ENCODE measurements at regions not wholly inside any gene's neighbourhood (a gene's known extent, or its start where the extent isn't known, plus 50 kb on each side); places are given as distances from the start of the nearest gene placed in this dataset.

- no peak for DNase-seq
- Mint-ChIP-seq H3K27me3 (ENCODE audit: unreplicated experiment) (peaks cover 4% of the 10 kb centered on the region), H3K9me3 (ENCODE audit: unreplicated experiment) (no peaks in the 10 kb centered on the region), H3K36me3 (ENCODE audit: unreplicated experiment) (no peaks in the 10 kb centered on the region), H3K4me1 (ENCODE audit: low read depth, unreplicated experiment) (no peaks in the 10 kb centered on the region), H3K4me3 (ENCODE audit: unreplicated experiment) (no peak overlapping the region), H3K27ac (ENCODE audit: unreplicated experiment) (no peak overlapping the region)
- TF ChIP-seq, protein P1, sequence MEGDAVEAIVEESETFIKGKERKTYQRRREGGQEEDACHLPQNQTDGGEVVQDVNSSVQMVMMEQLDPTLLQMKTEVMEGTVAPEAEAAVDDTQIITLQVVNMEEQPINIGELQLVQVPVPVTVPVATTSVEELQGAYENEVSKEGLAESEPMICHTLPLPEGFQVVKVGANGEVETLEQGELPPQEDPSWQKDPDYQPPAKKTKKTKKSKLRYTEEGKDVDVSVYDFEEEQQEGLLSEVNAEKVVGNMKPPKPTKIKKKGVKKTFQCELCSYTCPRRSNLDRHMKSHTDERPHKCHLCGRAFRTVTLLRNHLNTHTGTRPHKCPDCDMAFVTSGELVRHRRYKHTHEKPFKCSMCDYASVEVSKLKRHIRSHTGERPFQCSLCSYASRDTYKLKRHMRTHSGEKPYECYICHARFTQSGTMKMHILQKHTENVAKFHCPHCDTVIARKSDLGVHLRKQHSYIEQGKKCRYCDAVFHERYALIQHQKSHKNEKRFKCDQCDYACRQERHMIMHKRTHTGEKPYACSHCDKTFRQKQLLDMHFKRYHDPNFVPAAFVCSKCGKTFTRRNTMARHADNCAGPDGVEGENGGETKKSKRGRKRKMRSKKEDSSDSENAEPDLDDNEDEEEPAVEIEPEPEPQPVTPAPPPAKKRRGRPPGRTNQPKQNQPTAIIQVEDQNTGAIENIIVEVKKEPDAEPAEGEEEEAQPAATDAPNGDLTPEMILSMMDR (IDR thresholded peaks at IDR 0.05; ENCODE audit: partially characterized antibody, unreplicated experiment): no peak
Measured at GRCh38 chr6:40672087-40672486, 84.9 kb upstream of the LRFN2 start.

- Mint-ChIP-seq H3K27ac (ENCODE audit: unreplicated experiment) (no peak overlapping the region), H3K4me3 (ENCODE audit: unreplicated experiment) (no peak overlapping the region), H3K27me3 (ENCODE audit: unreplicated experiment) (peaks cover 5% of the 10 kb centered on the region), H3K4me1 (ENCODE audit: low read depth, unreplicated experiment) (no peaks in the 10 kb centered on the region), H3K9me3 (ENCODE audit: unreplicated experiment) (no peaks in the 10 kb centered on the region), H3K36me3 (ENCODE audit: unreplicated experiment) (no peaks in the 10 kb centered on the region)
- DNase-seq: no peak
- TF ChIP-seq, protein P1 (IDR thresholded peaks at IDR 0.05; ENCODE audit: partially characterized antibody, unreplicated experiment): no peak
Measured at GRCh38 chr6:40671694-40672050, 84.5 kb upstream of the LRFN2 start.

- DNase-seq: no peak
- TF ChIP-seq, protein P1 (IDR thresholded peaks at IDR 0.05; ENCODE audit: partially characterized antibody, unreplicated experiment): no peak
- H3K4me3 Mint-ChIP-seq (ENCODE audit: unreplicated experiment): no peak overlapping the region
- H3K9me3 Mint-ChIP-seq (ENCODE audit: unreplicated experiment): no peaks in the 10 kb centered on the region
- H3K27me3 Mint-ChIP-seq (ENCODE audit: unreplicated experiment): peaks cover 7% of the 10 kb centered on the region
- no peaks in the 10 kb centered on the region for H3K4me1 Mint-ChIP-seq (ENCODE audit: low read depth, unreplicated experiment)
- no peaks in the 10 kb centered on the region for H3K36me3 Mint-ChIP-seq (ENCODE audit: unreplicated experiment)
- H3K27ac Mint-ChIP-seq (ENCODE audit: unreplicated experiment): no peak overlapping the region
Measured at GRCh38 chr6:40671001-40671693, 84.0 kb upstream of the LRFN2 start.

DNA sequence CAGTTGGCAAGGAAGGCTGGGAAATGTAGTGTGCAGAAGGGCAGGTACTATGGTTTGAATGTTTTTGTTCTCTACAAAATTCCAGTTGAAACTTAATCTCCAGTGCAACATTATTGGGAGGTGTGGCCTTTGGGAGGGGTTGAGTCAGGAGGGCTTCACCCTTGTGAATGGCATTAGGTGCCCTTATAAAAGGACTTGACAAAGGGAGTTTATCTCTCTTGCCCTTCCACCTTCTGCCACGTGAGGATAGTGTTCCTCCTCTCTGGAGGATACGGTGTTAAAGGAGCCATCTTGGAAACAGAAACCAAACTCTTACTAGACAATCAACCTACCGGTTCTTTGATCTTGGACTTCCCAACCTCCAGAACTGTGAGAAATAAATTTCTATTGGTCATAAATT lies 82.2 kb upstream of the LRFN2 start:
- H3K4me1 Mint-ChIP-seq (ENCODE audit: low read depth, unreplicated experiment): no peaks in the 10 kb centered on the region
- no peak for DNase-seq

GRCh38 chr6:40668203-40668602 lies 81.0 kb upstream of the LRFN2 start:
- Mint-ChIP-seq H3K4me1 (ENCODE audit: low read depth, unreplicated experiment) (no peaks in the 10 kb centered on the region), H3K9me3 (ENCODE audit: unreplicated experiment) (peaks cover 5% of the 10 kb centered on the region), H3K27me3 (ENCODE audit: unreplicated experiment) (peaks cover 9% of the 10 kb centered on the region), H3K36me3 (ENCODE audit: unreplicated experiment) (peaks cover 9% of the 10 kb centered on the region), H3K4me3 (ENCODE audit: unreplicated experiment) (no peak overlapping the region), H3K27ac (ENCODE audit: unreplicated experiment) (no peak overlapping the region)
- TF ChIP-seq, protein P1 (IDR thresholded peaks at IDR 0.05; ENCODE audit: partially characterized antibody, unreplicated experiment): no peak
- no peak for DNase-seq

More for the DNA sequence above, 82.2 kb upstream of the LRFN2 start:
- no peak overlapping the region for H3K4me3 Mint-ChIP-seq (ENCODE audit: unreplicated experiment)
- peaks cover 3% of the 10 kb centered on the region for H3K9me3 Mint-ChIP-seq (ENCODE audit: unreplicated experiment)
- peaks cover 5% of the 10 kb centered on the region for H3K36me3 Mint-ChIP-seq (ENCODE audit: unreplicated experiment)
- H3K27ac Mint-ChIP-seq (ENCODE audit: unreplicated experiment): no peak overlapping the region
- TF ChIP-seq, protein P1 (IDR thresholded peaks at IDR 0.05; ENCODE audit: partially characterized antibody, unreplicated experiment): no peak
- peaks cover 7% of the 10 kb centered on the region for H3K27me3 Mint-ChIP-seq (ENCODE audit: unreplicated experiment)

Measured in glutamatergic neuron (in vitro differentiated cells).